ENCODE measurements at regions not wholly inside any gene's neighbourhood (a gene's known extent, or its start where the extent isn't known, plus 50 kb on each side); places are given as distances from the start of the nearest gene placed in this dataset.

DNA sequence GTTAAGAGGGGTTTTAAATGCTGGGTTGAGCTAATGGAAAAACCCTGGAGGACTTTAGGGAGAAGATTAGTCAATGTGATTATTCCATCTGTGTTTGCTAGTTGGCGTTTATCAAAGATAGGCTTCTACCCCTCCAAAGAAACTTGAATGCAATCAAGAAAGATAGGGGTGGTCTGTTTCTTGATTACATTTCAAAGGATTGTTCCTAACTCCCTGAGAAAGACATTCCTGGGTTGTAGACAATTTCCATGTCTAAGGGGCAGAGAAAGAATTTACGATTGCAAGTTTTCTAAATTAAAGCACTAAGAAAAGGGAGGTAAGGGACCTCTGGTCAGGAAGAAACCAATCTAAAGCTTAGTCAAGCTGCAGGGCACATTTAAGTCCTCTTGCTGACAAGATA lies 2268.7 kb downstream of the LRRC4C start:
- no TSS peak for BruUV-seq (replicated peaks)
- Histone ChIP-seq H2AFZ (ENCODE audit: control insufficient read depth, low read depth, low read length) (no peak overlapping the region), H3K27me3 (replicated peaks in 1 of 2; ENCODE audit: control insufficient read depth in 2 of 2, insufficient read depth in 2 of 2, low read length in 1 of 2) (no peaks in the 10 kb centered on the region), H3K4me1 (ENCODE audit: control insufficient read depth, insufficient read depth, low read length) (no peaks in the 10 kb centered on the region), H4K20me1 (ENCODE audit: control insufficient read depth, insufficient read depth) (no peaks in the 10 kb centered on the region), H3K4me3 (no peak overlapping the region), H3K27ac (ENCODE audit: control insufficient read depth, insufficient read depth) (no peak overlapping the region), H3K79me2 (ENCODE audit: control insufficient read depth, insufficient read depth, low read length) (no peaks in the 10 kb centered on the region), H3K4me2 (ENCODE audit: control insufficient read depth, insufficient read depth) (no peak overlapping the region), H3K36me3 (ENCODE audit: control insufficient read depth in 2 of 2, insufficient read depth in 2 of 2, low read length in 1 of 2) (no peaks in the 10 kb centered on the region), H3K9ac (ENCODE audit: control insufficient read depth, insufficient read depth, low read length) (no peak overlapping the region), H3K9me3 (replicated peaks; ENCODE audit: control insufficient read depth, insufficient read depth, low read length) (no peaks in the 10 kb centered on the region)
- FAIRE-seq (no peak), DNase-seq (ENCODE audit: low read depth, low spot score) (no peak), ATAC-seq (no peak)
- RAD21 ChIA-PET (ENCODE audit: unreplicated experiment): no interaction called here
- in situ Hi-C loops (cut with MboI): no loop called here
- CTCF ChIA-PET: no interaction called here
- SMC1A ChIA-PET (ENCODE audit: uncharacterized antibody, unreplicated experiment): no interaction called here
- TF ChIP-seq ETV6 (conservative IDR thresholded peaks at IDR 0.05 in 1 of 2, IDR thresholded peaks at IDR 0.05 in 1 of 2; ENCODE audit: borderline replicate concordance in 1 of 2, low read depth in 1 of 2): no peak
- intact Hi-C loops (cut with micrococcal nuclease; ENCODE audit: unreplicated experiment): no loop called here
- 24% methylated on average over 2 of the region's 2 CpGs for WGBS (ENCODE audit: insufficient coverage, insufficient replicate concordance, low lambda C conversion rate, missing lambda C conversion rate)
- POLR2A ChIA-PET: no interaction called here

- H3K79me2 ChIP-seq (ENCODE audit: control insufficient read depth, insufficient read depth, low read length): no peaks in the 10 kb centered on the region
- H3K9me3 ChIP-seq (replicated peaks; ENCODE audit: control insufficient read depth, insufficient read depth, low read length): no peaks in the 10 kb centered on the region
- intact Hi-C loops (cut with micrococcal nuclease; ENCODE audit: unreplicated experiment) (no loop called here), in situ Hi-C loops (cut with MboI) (no loop called here)
- no peak overlapping the region for H3K4me2 ChIP-seq (ENCODE audit: control insufficient read depth, insufficient read depth)
- BruUV-seq (replicated peaks): no TSS peak
- ChIA-PET CTCF (interaction anchor here (0.6 kb wide), 1 partner anchor 20 kb away, joined by 3 read pairs; no protein-coding TSS in a partner anchor), POLR2A (no interaction called here), SMC1A (ENCODE audit: uncharacterized antibody, unreplicated experiment) (no interaction called here), RAD21 (ENCODE audit: unreplicated experiment) (no interaction called here)
- DNase-seq (ENCODE audit: low read depth, low spot score) (no peak), ATAC-seq (no peak), FAIRE-seq (no peak)
- no peak overlapping the region for H3K9ac ChIP-seq (ENCODE audit: control insufficient read depth, insufficient read depth, low read length)
- no peak overlapping the region for H3K4me3 ChIP-seq
- no peaks in the 10 kb centered on the region for H3K4me1 ChIP-seq (ENCODE audit: control insufficient read depth, insufficient read depth, low read length)
- H3K36me3 ChIP-seq (ENCODE audit: control insufficient read depth in 2 of 2, insufficient read depth in 2 of 2, low read length in 1 of 2): no peaks in the 10 kb centered on the region
- H3K27ac ChIP-seq (ENCODE audit: control insufficient read depth, insufficient read depth): no peak overlapping the region
- WGBS (ENCODE audit: insufficient coverage, insufficient replicate concordance, low lambda C conversion rate, missing lambda C conversion rate): 42% methylated on average over 4 of the region's 4 CpGs
- H3K27me3 ChIP-seq (replicated peaks in 1 of 2; ENCODE audit: control insufficient read depth in 2 of 2, insufficient read depth in 2 of 2, low read length in 1 of 2): no peaks in the 10 kb centered on the region
- H4K20me1 ChIP-seq (ENCODE audit: control insufficient read depth, insufficient read depth): no peaks in the 10 kb centered on the region
- no peak overlapping the region for H2AFZ ChIP-seq (ENCODE audit: control insufficient read depth, low read depth, low read length)
- TF ChIP-seq NRF1 (conservative IDR thresholded peaks at IDR 0.05; ENCODE audit: low read depth, low read length): no peak
- TF ChIP-seq CEBPB (IDR thresholded peaks at IDR 0.05; ENCODE audit: borderline replicate concordance in 1 of 2, low read depth in 2 of 2, low read length in 2 of 2): no peak
- no peak for TF ChIP-seq E2F4 (IDR thresholded peaks at IDR 0.05; ENCODE audit: low read depth, low read length)
- no peak for TF ChIP-seq TCF12 (IDR thresholded peaks at IDR 0.05; ENCODE audit: low read depth, low read length)
- no peak for TF ChIP-seq JUND (IDR thresholded peaks at IDR 0.05; ENCODE audit: low read depth, low read length)
- TF ChIP-seq MXI1 (IDR thresholded peaks at IDR 0.05; ENCODE audit: low read depth, low read length): no peak
- TF ChIP-seq ATF3 (IDR thresholded peaks at IDR 0.05; ENCODE audit: borderline replicate concordance, extremely low read depth, low read depth, low read length): no peak
- TF ChIP-seq GATAD2B (conservative IDR thresholded peaks at IDR 0.05; ENCODE audit: low read depth): no peak
- TF ChIP-seq EED (IDR thresholded peaks at IDR 0.05; ENCODE audit: low read depth): no peak
- no peak for TF ChIP-seq CBFB (IDR thresholded peaks at IDR 0.05; ENCODE audit: low read depth)
- no peak for TF ChIP-seq HDAC2 (IDR thresholded peaks at IDR 0.05)
- no peak for TF ChIP-seq STAT1 (conservative IDR thresholded peaks at IDR 0.05)
- TF ChIP-seq EZH2 (IDR thresholded peaks at IDR 0.05; ENCODE audit: borderline replicate concordance, control insufficient read depth, low read depth, low read length): no peak
- TF ChIP-seq POLR2AphosphoS2 (IDR thresholded peaks at IDR 0.05; ENCODE audit: low read depth, low read length): no peak
Measured at GRCh38 chr11:39177678-39178077, 2281.8 kb downstream of the LRRC4C start.

Data from GM12878 (cell line).